Peyer's patch (tissue), 4 donors: ENCODE measurements at regions not wholly inside any gene's neighbourhood (a gene's known extent, or its start where the extent isn't known, plus 50 kb on each side); places are given as distances from the start of the nearest gene placed in this dataset.
A peak's percentile ranks its signal among the peaks of the same experiment; 100 is the strongest.

Experiments used
- DNase-seq, 3 donors: peaks; one replicate each; pipeline ENCODE4 v3.0.0-alpha.2; 2017 to 2019
- H3K27ac ChIP-seq, 4 donors: fragments of 200-600 bp; sonication (generic); one replicate each; pipeline ENCODE4 v1.5.1; 2016 to 2019
- H3K27me3 ChIP-seq, 2 donors: fragments of 200-600 bp; sonication (generic); one replicate each; pipeline ENCODE4 v1.5.1; 2019
- H3K36me3 ChIP-seq, 3 donors: fragments of 200-600 bp; sonication (generic); one replicate each; pipeline ENCODE4 v1.5.1; 2016 to 2019
- H3K4me1 ChIP-seq, 4 donors: fragments of 200-600 bp; sonication (generic); one replicate each; pipeline ENCODE4 v1.5.1; 2016 to 2019
- H3K4me3 ChIP-seq, 4 donors: fragments of 200-600 bp; sonication (generic); 1 replicate in 3 of 4; 2 replicates in 1 of 4; pipeline ENCODE4 v1.5.1; 2016 to 2019; ENCODE audit warnings: mild to moderate bottlenecking in 1 of 4
- H3K9me3 ChIP-seq, 4 donors: fragments of 200-600 bp; sonication (generic); one replicate each; pipeline ENCODE4 v1.5.1; 2016 to 2019; ENCODE audit warnings: mild to moderate bottlenecking in 1 of 4
- CTCF ChIP-seq, 6 experiments: fragments of 450-650 bp in 4 of 6; fragments of 200-600 bp in 2 of 6; sonication (generic) in 1 of 6; IDR thresholded peaks; one replicate each; pipeline ENCODE4 v1.5.1; 2017 to 2019; ENCODE audit warnings: antibody characterized with exemption in 6 of 6, mild to moderate bottlenecking in 3 of 6, moderate library complexity in 1 of 6
- POLR2A ChIP-seq, 2 donors: fragments of 450-650 bp; IDR thresholded peaks; one replicate each; pipeline ENCODE4 v1.5.1; 2017; ENCODE audit warnings: antibody characterized with exemption in 2 of 2, mild to moderate bottlenecking in 2 of 2, moderate library complexity in 2 of 2

GRCh38 chrX:20530406-20530921 lies 263.8 kb upstream of the RPS6KA3 start:
- TF ChIP-seq POLR2A (IDR thresholded peaks at IDR 0.05), result no peak
- TF ChIP-seq CTCF (IDR thresholded peaks at IDR 0.05), result peak; percentile 37 to 72 (median 59)
- no peaks in the 10 kb centered on the region for H3K27me3 ChIP-seq
- H3K4me1 ChIP-seq, result no peaks in the 10 kb centered on the region
- H3K36me3 ChIP-seq, result no peaks in the 10 kb centered on the region
- no peak overlapping the region for H3K27ac ChIP-seq
- H3K9me3 ChIP-seq, result no peaks in the 10 kb centered on the region
- DNase-seq, result peak in 2 of 3 donors; percentile 44 to 78
- H3K4me3 ChIP-seq, result no peak overlapping the region

GRCh38 chrX:20529711-20530110 lies 263.0 kb upstream of the RPS6KA3 start:
- Histone ChIP-seq H3K9me3 (no peaks in the 10 kb centered on the region), H3K27ac (no peak overlapping the region), H3K4me3 (no peak overlapping the region), H3K36me3 (no peaks in the 10 kb centered on the region), H3K27me3 (no peaks in the 10 kb centered on the region), H3K4me1 (no peaks in the 10 kb centered on the region)
- DNase-seq, result no peak
- no peak for TF ChIP-seq CTCF (IDR thresholded peaks at IDR 0.05)
- TF ChIP-seq POLR2A (IDR thresholded peaks at IDR 0.05), result no peak

GRCh38 chrX:20529301-20529700 lies 262.6 kb upstream of the RPS6KA3 start:
- H3K27me3 ChIP-seq, result no peaks in the 10 kb centered on the region
- no peak for TF ChIP-seq POLR2A (IDR thresholded peaks at IDR 0.05)
- no peak for TF ChIP-seq CTCF (IDR thresholded peaks at IDR 0.05)

GRCh38 chrX:20527558-20528011 lies 260.9 kb upstream of the RPS6KA3 start:
- DNase-seq, result no peak

More at GRCh38 chrX:20529301-20529700, 262.6 kb upstream of the RPS6KA3 start:
- Histone ChIP-seq H3K9me3 (no peaks in the 10 kb centered on the region), H3K4me3 (no peak overlapping the region), H3K36me3 (no peaks in the 10 kb centered on the region), H3K4me1 (no peaks in the 10 kb centered on the region), H3K27ac (no peak overlapping the region)
- DNase-seq, result no peak

GRCh38 chrX:20527041-20527440 lies 260.3 kb upstream of the RPS6KA3 start:
- no peaks in the 10 kb centered on the region for H3K27me3 ChIP-seq
- no peaks in the 10 kb centered on the region for H3K36me3 ChIP-seq
- TF ChIP-seq CTCF (IDR thresholded peaks at IDR 0.05), result no peak
- no peak for TF ChIP-seq POLR2A (IDR thresholded peaks at IDR 0.05)
- no peak overlapping the region for H3K4me3 ChIP-seq
- no peak overlapping the region for H3K27ac ChIP-seq
- H3K4me1 ChIP-seq, result no peaks in the 10 kb centered on the region
- H3K9me3 ChIP-seq, result no peaks in the 10 kb centered on the region
- DNase-seq, result no peak

More at GRCh38 chrX:20527558-20528011, 260.9 kb upstream of the RPS6KA3 start:
- TF ChIP-seq CTCF (IDR thresholded peaks at IDR 0.05) (peak; percentile 11 to 81 (median 60)), POLR2A (IDR thresholded peaks at IDR 0.05) (no peak)
- H3K36me3 ChIP-seq, result no peaks in the 10 kb centered on the region
- H3K9me3 ChIP-seq, result no peaks in the 10 kb centered on the region
- no peaks in the 10 kb centered on the region for H3K4me1 ChIP-seq
- no peaks in the 10 kb centered on the region for H3K27me3 ChIP-seq
- no peak overlapping the region for H3K27ac ChIP-seq
- no peak overlapping the region for H3K4me3 ChIP-seq
